Superior temporal gyrus (tissue), 1 donor: ENCODE measurements at regions not wholly inside any gene's neighbourhood (a gene's known extent, or its start where the extent isn't known, plus 50 kb on each side); places are given as distances from the start of the nearest gene placed in this dataset.

Source experiments
- DNase-seq: peaks from one replicate; pipeline ENCODE4 v3.0.0-alpha.2; 2016; ENCODE audit errors: extremely low spot score

DNA sequence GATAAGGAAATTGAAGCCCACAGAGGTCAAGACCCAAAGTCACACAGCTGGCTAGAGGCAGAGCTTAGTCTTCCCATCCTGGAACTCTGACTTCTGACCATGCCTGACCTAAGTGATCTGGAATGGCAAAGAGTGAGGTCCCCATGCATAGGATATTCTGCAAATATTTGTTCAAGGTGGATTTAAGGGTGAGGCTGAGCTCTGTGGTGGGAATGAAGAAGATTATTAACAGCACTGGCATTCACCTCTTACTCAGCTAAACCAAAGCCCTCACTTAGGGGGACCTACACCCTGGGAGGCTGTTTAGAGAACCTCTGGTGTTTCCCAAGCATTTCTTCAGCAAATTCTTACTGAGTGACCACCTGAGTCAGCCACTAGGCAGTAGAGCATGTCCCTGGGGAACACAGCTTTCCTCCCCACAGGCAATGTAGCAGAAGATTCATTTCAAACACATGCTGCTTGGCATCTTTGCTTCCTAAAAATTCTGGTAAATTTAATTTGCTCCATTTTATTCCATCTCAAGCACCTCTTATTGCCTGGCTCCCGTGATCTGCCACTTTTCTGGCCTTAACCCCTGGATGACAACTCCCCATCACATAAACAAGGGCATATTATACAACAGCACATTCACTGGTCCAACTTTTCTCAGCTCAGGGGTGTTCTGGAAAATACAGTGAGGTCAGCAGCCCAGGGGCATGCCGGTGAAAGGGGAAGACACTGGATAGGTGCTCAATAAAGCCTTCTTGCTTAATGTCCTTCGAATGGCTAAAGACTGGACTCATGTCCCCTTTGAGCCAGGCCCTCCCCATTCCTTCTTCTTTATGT is 176.0 kb downstream of the ABHD5 start:
- no peak for DNase-seq

- no peak for DNase-seq
Observed at GRCh38 chr3:43867436-43868072, 176.8 kb downstream of the ABHD5 start.

DNA sequence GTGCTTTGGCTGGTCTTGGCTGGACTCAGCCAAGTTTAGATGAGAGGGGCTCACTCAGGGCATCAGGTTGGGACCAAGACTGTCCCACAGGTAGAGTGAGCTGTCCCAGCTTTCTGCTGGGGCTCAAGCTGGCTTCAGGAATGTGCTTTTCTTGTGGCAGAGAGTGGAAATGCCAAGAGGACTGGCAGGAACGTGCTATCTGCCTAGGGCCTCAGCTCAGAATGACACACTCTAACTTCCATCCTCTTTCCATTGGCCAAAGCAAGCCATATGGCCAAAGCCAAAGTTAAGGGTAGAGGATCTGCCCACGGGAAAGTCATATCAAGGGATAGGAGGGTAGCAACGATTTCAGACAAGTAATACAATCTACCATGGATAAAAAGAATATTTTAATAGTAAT is 178.8 kb downstream of the ABHD5 start:
- no peak for DNase-seq

- peak; percentile 39 for DNase-seq
Observed at GRCh38 chr3:43870120-43870519, 179.4 kb downstream of the ABHD5 start.

GRCh38 chr3:43870844-43871626 is 180.3 kb downstream of the ABHD5 start:
- DNase-seq = no peak

DNA sequence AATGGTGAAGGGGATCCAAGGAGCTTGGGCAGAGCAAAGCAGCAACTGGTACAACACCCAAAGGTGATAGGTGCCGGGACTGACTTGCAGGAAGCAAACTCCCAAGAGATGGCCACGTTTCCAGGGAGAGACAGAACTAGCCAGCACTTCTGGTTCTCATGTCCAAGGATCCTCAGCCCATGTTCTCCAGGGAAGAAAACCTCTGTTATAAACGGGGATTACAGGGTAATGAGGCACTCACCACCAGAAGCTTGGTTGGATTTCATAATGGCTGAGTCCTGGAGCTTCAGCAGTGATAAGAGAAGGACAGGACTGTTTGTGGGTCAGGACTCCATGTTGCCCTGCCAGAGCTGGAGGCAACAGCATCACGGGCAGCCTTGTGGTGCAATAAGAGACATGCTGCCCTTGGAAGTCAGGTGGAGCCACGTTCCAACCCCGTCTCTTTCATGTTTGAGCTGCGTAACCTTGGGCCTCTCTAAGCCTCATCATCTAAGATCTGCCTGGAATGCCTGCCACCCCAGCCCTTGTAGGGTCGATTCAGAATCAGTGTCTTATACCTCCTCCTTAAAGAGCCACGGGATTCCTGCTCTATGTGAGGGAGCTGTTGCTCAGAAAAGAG is 181.0 kb downstream of the ABHD5 start:
- no peak for DNase-seq

GRCh38 chr3:43872301-43872700 is 181.6 kb downstream of the ABHD5 start:
- no peak for DNase-seq

DNA sequence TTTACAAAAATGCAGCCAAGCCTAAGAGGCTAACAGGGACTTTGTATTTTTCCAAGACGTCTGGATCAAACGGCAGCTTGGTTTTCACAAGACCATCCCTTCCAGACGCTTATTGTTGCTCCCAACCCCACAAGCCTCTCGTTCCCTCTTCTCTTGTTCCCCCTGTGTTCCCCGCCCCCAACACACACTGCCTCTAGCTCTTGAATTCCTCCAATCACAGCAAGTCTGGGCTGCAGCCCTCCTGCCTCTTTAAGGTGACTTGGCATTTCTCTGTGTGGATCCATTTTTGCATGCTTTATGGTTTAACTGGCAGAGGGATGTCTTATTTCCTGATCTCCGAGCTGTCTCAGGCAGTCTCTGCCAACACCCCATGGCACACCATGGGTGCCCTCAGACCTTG is 182.2 kb downstream of the ABHD5 start:
- DNase-seq = peak; percentile 21

DNA sequence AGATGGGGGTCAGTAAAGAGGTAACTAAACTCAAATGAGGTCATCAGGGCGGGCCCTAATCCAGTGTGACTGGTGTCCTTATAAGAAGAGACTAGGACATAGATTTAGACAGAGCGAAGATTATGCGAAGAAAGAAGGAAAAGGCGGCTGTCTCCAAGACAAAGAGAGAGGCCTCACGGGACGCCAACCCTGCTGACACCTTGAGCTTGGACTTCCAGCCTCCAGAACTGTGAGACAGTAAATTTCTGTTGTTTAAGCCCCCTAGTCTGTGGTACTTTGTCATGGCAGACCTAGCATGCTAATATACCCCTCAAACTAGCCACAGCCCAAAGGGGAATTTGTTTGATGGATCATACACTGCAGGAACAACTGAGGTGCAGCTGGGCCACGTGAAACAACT is 183.0 kb downstream of the ABHD5 start:
- DNase-seq = no peak

GRCh38 chr3:43874290-43874689 is 183.6 kb downstream of the ABHD5 start:
- DNase-seq = no peak

GRCh38 chr3:43874731-43875130 is 184.0 kb downstream of the ABHD5 start:
- DNase-seq = no peak

DNA sequence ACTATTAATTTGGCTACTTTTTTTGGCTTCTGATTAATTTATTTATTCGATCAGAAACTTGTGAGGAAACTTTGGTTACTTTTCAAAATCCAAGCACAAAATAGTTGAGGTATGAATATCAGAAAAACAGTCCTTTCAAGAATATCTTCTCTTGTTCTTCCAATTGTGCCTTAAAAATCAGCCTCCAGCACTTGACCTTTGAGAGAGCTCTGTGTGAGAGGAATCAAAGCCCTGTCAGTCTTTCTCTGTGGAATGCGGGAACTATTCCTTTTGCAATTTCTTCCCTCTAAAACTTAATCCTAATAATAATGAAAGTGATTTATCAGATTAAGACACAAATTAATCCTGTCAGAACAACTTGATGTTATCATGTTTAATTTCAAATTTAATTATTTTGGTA is 185.9 kb downstream of the ABHD5 start:
- DNase-seq = no peak

GRCh38 chr3:43879166-43879565 is 188.4 kb downstream of the ABHD5 start:
- DNase-seq = no peak

GRCh38 chr3:43882976-43883680 is 192.4 kb downstream of the ABHD5 start:
- DNase-seq = no peak

DNA sequence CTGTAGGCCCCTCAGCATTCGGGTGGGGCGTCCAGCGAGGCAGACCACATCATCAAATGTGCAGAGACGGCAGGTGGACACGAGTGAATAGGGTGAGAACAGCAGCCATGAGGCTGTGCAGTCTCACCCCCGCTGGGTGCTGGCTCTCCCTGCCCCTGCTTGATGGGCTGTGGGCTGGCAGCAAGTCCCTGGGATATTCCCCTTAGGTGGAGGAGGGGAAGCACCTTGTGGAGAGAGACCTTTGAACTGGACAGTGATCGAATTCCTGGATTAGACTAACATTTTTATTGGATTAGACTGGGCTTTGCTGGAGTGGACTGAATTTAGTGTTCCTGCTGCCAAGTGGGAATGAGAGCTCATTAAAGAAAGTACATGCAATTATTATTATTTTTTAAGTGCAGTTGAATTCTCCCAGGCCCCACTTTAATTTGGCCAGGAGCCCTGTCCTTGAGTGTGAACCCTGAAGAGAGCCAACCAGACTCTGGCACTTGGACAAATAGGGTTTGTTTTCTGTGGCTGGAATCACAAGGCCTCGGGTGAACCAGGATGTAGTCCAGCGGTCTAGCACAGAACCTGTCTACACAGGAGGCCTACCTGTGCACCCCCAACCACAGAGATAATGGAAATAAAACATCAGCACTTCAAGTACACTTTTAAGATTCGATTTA is 193.1 kb downstream of the ABHD5 start:
- DNase-seq = no peak

DNA sequence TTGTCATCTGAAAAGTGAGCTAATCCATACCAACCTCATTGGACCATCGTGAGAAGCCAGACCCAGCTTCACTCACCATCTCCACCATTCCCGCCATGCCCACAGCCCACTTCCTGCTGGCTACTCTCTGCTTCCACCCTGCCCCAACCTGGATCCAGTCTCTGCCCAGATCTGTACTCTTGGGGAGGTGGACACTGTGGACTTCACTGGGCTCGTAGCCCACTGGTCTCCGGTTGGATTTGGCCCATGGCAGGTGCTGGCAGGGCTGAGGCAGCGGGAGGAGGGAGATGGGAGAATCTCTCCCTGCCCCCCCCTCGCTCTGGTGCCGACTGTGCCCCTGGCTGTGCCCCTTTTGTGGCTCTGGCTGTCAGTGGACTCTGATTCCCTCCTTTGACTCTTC is 193.8 kb downstream of the ABHD5 start:
- no peak for DNase-seq

GRCh38 chr3:43885908-43886618 is 195.3 kb downstream of the ABHD5 start:
- no peak for DNase-seq

DNA sequence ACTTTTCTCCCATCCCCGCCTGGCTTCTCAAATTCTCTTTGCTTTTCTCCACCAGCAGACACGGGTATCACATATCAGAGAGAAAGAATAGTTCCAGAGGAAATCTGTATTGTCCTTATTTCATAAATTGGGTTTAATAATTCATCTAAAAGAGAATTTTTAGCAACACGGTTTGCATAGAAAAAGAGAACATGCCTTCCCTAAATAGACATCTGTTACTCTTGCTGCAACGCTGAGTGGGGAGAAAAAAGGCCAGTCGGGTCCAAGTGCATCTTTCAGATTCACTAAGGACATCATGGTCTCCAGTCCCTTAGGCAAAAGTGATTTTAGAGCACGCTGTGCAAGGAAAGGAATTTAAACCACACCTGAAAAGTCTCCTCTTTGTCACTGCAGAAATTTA is 201.3 kb downstream of the ABHD5 start:
- DNase-seq = peak; percentile 29

DNA sequence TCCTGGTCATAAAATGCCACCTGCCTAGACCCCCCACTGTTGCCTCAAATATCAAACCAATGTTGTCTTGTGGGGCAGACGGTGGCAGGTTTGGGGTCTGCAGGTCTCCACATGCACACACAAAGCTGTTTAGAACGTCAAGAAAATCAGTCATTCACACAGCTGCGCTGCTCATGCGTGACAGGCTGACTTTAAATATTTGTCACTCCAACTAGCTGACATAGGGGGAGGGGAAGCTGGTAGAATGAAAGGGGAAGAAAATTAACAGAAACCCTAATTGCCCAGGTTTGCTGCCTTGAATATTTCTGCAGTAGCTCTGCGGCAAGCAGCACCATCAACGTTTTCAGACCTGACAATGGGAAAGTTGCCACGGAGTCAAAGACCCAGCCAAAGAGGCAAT is 201.8 kb downstream of the ABHD5 start:
- no peak for DNase-seq

- DNase-seq = peak; percentile 28
Observed at GRCh38 chr3:43893727-43894126, 203.0 kb downstream of the ABHD5 start.
